ENCODE measurements at regions not wholly inside any gene's neighbourhood (a gene's known extent, or its start where the extent isn't known, plus 50 kb on each side); places are given as distances from the start of the nearest gene placed in this dataset.

DNA sequence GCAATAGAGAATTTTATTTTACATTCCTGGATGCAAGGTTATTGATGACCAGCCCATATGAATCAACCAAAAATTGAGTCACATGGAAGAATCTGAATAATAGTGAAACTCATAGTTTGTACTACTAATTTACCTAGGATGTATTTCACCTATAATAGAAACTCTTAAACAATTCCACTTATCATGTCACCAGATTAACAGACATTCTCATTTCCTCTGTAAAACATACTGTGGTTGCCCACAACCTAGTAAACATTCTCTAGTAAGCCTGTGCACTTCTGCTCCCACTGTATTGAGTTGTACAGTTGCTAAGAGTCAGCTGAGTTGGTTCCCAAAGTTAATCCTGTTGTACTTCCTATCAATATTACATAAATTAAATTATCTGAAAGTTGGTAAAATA is 196.6 kb upstream of the TMTC1 start:
- no peak overlapping the region for H3K14ac ChIP-seq (replicated peaks; ENCODE audit: low read depth, low read length)
- CTCF ChIA-PET: no interaction called here
- no peak overlapping the region for H2AK5ac ChIP-seq (ENCODE audit: low read depth, low read length)
- intact Hi-C loops (cut with micrococcal nuclease): no loop called here
- no peak overlapping the region for H2BK20ac ChIP-seq (ENCODE audit: low read depth, low read length)
- no peak overlapping the region for H3K23ac ChIP-seq (ENCODE audit: low read depth, low read length)
- H3K4me1 ChIP-seq (ENCODE audit: control insufficient read depth, insufficient read depth, low read length): no peaks in the 10 kb centered on the region
- H3K27ac ChIP-seq (ENCODE audit: insufficient read depth, low read length): no peak overlapping the region
- TF ChIP-seq POLR2A (IDR thresholded peaks at IDR 0.05; ENCODE audit: low read depth, low read length): no peak
- no peak for TF ChIP-seq RCOR1 (IDR thresholded peaks at IDR 0.05; ENCODE audit: insufficient replicate concordance, low read length)
- no peak for TF ChIP-seq MAZ (IDR thresholded peaks at IDR 0.05; ENCODE audit: borderline replicate concordance, low read depth, low read length)
- no peak for TF ChIP-seq FOS (IDR thresholded peaks at IDR 0.05; ENCODE audit: low read depth, low read length)
- no peak for TF ChIP-seq SMC3 (IDR thresholded peaks at IDR 0.05; ENCODE audit: low read depth, low read length)
- TF ChIP-seq RAD21 (IDR thresholded peaks at IDR 0.05; ENCODE audit: low read length): no peak
- no peak for TF ChIP-seq NFE2L2 (IDR thresholded peaks at IDR 0.05; ENCODE audit: low read depth, low read length)
- no peak overlapping the region for H2BK5ac ChIP-seq (ENCODE audit: low read depth, low read length, poor library complexity, severe bottlenecking)
- dilution Hi-C loops (cut with HindIII; ENCODE audit: low sequenced_read_pairs, unreplicated experiment): no loop called here
- no peak overlapping the region for H2BK15ac ChIP-seq (ENCODE audit: low read depth, low read length)
- H3K9me3 ChIP-seq (ENCODE audit: control insufficient read depth, insufficient read depth, low read length): no peaks in the 10 kb centered on the region
- H3K18ac ChIP-seq (ENCODE audit: low read depth, low read length): no peak overlapping the region
- no peaks in the 10 kb centered on the region for H4K20me1 ChIP-seq (ENCODE audit: insufficient read depth, low read length)
- H4K8ac ChIP-seq (ENCODE audit: low read depth in 2 of 2, low read length in 2 of 2): no peak overlapping the region
- H3K4me2 ChIP-seq (ENCODE audit: low read depth, low read length): no peak overlapping the region
- H3K27me3 ChIP-seq (ENCODE audit: control insufficient read depth, insufficient read depth, low read length): peaks cover 2% of the 10 kb centered on the region
- H3K4me3 ChIP-seq (ENCODE audit: insufficient read depth, low read depth, low read length): no peak overlapping the region
- H3K4ac ChIP-seq (ENCODE audit: low read depth, low read length): no peak overlapping the region
- no peak overlapping the region for H3K56ac ChIP-seq (ENCODE audit: extremely low read depth, insufficient read depth, low read length)
- no peak overlapping the region for H2AFZ ChIP-seq (replicated peaks; ENCODE audit: low read length, poor library complexity)
- ATAC-seq (ENCODE audit: low read depth) (no peak), DNase-seq (no peak)
- no peak overlapping the region for H2BK120ac ChIP-seq (ENCODE audit: low read depth, low read length)
- H2AK9ac ChIP-seq (replicated peaks; ENCODE audit: low read depth, low read length, poor library complexity): no peak overlapping the region
- no peaks in the 10 kb centered on the region for H3K9me1 ChIP-seq (ENCODE audit: insufficient read depth, low read length)
- no peaks in the 10 kb centered on the region for H3K79me1 ChIP-seq (ENCODE audit: low read depth in 1 of 2, low read length in 2 of 2)
- H4K5ac ChIP-seq (ENCODE audit: low read depth, low read length): no peak overlapping the region
- in situ Hi-C loops (cut with MboI; ENCODE audit: low sequenced_read_pairs): no loop called here
- no peak overlapping the region for H3K9ac ChIP-seq (ENCODE audit: low read depth, low read length)
- POLR2A ChIA-PET (ENCODE audit: unreplicated experiment): no interaction called here
- BruUV-seq (replicated peaks): no TSS peak
- no peaks in the 10 kb centered on the region for H3K36me3 ChIP-seq (ENCODE audit: control insufficient read depth, insufficient read depth, low read length)
- H4K91ac ChIP-seq (ENCODE audit: insufficient read depth, low read depth, low read length): no peak overlapping the region
